HG02610 (cell line): ENCODE measurements at regions not wholly inside any gene's neighbourhood (a gene's known extent, or its start where the extent isn't known, plus 50 kb on each side); places are given as distances from the start of the nearest gene placed in this dataset.

Source experiments
- ATAC-seq: cut with Tn5 transposase; IDR thresholded peaks from one replicate; pipeline ENCODE4 v1.9.1; 2021; ENCODE audit warnings: mild to moderate bottlenecking, moderate library complexity; ENCODE audit not compliant: unreplicated experiment

DNA sequence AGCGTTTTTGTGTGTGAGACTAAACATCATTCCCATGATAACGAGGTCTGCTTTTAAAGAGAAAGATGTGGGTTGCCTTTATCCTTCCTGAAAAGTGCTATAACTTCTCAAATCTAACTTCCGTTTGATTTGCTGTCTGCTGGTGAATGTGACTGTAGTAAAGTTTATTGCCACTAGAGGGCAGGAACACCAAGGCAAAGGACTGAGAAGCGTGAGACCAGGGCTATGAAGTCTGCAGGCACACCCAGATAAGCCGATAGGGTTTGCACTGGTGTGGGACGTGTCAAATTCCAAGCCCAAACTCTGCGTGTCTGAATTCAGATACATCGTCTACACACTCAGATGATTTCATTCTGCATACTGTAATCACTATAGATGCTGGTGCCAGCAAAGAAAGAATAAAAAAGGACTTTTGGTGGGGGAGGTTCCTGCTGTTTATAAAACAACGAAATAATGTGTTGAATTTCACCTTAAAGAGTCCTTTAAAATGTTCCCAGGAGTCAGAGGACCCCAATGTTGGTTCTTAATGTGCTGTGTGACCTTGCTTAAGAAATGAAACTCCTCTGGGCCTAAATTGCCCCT, 87.2 kb downstream of the PTTG1 start:
- peak; percentile 64 for ATAC-seq

DNA sequence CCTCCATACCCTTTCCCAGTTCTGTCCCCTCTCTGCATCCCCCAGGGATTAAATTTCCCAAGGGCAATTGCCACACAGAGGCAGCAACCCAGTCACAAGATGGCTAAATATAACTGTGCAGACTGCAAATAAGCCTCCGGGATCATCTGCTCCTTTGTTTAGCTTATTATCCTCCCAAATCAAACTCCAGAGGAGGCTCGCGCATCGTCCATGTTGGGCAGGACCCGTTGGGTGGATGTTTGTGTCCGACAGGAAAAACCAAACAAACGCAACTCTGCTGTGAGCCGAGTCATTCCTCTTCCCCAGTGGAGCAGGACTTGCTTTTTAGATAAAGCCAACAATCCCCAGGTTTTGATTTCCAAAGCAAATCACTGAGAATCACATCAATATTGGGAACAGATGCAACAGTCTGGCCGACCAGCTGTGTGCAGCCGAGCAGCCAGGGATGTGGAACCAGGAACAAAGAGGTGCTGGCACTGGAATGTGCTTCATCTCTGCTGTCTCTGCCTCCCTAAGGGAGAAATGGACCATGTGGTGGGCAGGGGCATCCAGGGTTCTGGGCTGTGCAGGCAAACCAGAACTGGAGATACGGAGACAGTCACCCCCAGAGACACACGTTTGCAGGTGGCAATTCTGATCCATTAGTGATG, 89.8 kb downstream of the PTTG1 start:
- ATAC-seq: no peak
